ENCODE measurements at regions not wholly inside any gene's neighbourhood (a gene's known extent, or its start where the extent isn't known, plus 50 kb on each side); places are given as distances from the start of the nearest gene placed in this dataset.

DNA sequence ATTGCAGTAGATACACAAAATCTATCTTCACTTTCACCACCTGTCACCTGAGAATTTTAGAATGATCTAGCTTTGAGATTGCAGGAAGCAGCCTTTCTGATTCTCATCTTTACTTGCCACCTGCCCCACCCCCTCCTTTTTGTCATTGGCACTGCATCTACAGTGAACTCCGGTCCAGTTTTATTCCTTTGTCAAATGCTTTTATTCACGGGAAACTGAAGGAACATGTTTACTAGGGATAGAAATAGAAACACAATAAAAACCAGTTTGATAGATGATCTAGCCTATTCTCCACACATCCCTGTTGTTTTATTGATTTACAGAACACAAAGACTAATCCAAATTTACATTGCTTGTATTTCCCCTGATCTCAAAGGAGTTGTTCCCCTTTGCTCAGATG lies 471.7 kb upstream of the STXBP6 start:
- DNase-seq (ENCODE audit: extremely low read depth, insufficient read length), result no peak
- TF ChIP-seq, protein P1, sequence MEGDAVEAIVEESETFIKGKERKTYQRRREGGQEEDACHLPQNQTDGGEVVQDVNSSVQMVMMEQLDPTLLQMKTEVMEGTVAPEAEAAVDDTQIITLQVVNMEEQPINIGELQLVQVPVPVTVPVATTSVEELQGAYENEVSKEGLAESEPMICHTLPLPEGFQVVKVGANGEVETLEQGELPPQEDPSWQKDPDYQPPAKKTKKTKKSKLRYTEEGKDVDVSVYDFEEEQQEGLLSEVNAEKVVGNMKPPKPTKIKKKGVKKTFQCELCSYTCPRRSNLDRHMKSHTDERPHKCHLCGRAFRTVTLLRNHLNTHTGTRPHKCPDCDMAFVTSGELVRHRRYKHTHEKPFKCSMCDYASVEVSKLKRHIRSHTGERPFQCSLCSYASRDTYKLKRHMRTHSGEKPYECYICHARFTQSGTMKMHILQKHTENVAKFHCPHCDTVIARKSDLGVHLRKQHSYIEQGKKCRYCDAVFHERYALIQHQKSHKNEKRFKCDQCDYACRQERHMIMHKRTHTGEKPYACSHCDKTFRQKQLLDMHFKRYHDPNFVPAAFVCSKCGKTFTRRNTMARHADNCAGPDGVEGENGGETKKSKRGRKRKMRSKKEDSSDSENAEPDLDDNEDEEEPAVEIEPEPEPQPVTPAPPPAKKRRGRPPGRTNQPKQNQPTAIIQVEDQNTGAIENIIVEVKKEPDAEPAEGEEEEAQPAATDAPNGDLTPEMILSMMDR (IDR thresholded peaks at IDR 0.05; ENCODE audit: insufficient read depth, low read length, poor library complexity, severe bottlenecking), result no peak

DNA sequence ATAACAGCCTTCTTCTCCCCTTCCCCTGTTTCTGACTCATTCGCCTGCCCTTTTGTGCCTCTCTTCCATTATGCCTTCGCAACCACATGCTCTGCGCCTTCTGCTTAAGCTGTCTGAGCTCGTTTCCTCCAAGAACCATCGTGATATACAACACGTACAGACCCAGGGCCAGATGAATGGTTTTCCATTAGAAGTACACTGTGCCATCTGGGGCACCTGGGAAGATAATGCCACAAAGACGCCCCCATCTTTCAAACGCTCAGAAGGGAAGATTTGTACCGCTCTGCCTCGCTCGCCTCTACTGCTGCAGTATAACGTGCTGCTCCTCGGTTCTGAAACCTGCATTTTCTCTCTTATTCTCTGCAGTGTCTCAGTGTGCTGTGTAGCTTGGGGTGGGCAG lies 470.9 kb upstream of the STXBP6 start:
- Histone ChIP-seq H3K36me3 (ENCODE audit: control insufficient read depth, insufficient read depth, low read length) (no peaks in the 10 kb centered on the region), H3K4me3 (replicated peaks; ENCODE audit: low read depth, low read length) (no peak overlapping the region), H3K27me3 (replicated peaks; ENCODE audit: control insufficient read depth, insufficient read depth, low read length) (no peaks in the 10 kb centered on the region)
- no peak for DNase-seq (ENCODE audit: extremely low read depth, insufficient read length)
- TF ChIP-seq, protein P1 (IDR thresholded peaks at IDR 0.05; ENCODE audit: insufficient read depth, low read length, poor library complexity, severe bottlenecking), result no peak

More for the DNA sequence above, 471.7 kb upstream of the STXBP6 start:
- Histone ChIP-seq H3K27me3 (replicated peaks; ENCODE audit: control insufficient read depth, insufficient read depth, low read length) (no peaks in the 10 kb centered on the region), H3K36me3 (ENCODE audit: control insufficient read depth, insufficient read depth, low read length) (no peaks in the 10 kb centered on the region), H3K4me3 (replicated peaks; ENCODE audit: low read depth, low read length) (no peak overlapping the region)

DNA sequence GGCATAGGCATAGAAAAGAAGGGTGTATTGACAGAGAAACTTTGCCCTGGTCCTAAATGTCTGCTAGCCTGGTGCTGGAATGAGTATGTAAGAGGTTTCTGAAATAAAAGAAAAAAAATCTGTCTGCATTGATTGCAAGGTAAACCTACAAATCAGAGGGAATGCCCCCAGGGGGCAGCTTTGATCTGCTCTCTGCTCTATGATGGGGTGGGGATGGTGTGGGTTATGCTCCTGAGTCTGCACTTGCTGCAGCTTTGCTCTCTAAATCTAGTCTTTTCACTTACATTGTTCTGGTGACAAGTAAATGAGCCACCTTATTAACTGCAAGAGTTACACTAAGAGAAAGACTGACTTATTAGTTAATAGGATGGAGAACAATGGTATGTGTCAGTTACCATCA lies 468.4 kb upstream of the STXBP6 start:
- TF ChIP-seq, protein P1 (IDR thresholded peaks at IDR 0.05; ENCODE audit: insufficient read depth, low read length, poor library complexity, severe bottlenecking), result no peak
- Histone ChIP-seq H3K36me3 (ENCODE audit: control insufficient read depth, insufficient read depth, low read length) (no peaks in the 10 kb centered on the region), H3K27me3 (replicated peaks; ENCODE audit: control insufficient read depth, insufficient read depth, low read length) (no peaks in the 10 kb centered on the region), H3K4me3 (replicated peaks; ENCODE audit: low read depth, low read length) (no peak overlapping the region)
- DNase-seq (ENCODE audit: extremely low read depth, insufficient read length), result no peak

DNA sequence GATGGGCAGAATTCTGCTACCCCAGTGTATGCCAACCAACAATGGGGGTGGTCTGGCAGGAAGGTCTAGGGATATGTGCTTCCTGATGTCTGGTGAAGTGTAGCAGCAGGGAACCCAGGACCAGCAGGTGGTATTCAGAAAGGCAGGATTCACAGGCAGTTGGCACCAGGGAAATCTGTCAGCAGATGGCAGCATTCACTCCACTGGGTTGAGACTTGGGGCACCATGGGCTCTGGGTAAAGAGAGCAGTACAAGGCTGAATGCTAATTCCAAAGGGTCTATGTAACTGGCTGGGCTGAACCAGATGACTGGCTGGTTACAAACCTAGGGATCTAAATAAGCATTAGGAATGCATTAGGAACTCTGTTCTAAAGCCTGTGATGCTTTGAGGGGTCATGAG lies 466.9 kb upstream of the STXBP6 start:
- H3K36me3 ChIP-seq (ENCODE audit: control insufficient read depth, insufficient read depth, low read length), result no peaks in the 10 kb centered on the region

DNA sequence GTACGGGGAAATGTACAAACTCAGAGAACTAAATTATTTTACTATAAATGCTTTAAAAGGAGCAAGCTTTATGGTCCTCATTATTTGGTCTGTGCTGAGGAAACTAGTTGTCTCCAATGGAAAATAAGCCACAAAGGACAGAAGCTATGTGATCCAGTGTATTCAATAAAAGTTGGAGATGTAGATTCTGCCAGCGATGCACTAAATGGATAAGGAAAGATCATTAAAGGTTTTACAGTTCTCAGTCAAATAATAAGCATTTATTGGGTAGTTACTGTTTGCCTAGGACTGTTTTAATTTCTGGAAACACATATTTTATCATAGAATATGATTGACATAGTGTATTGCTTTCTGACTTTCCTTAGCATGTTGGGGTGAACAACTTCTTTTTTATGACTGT lies 458.9 kb upstream of the STXBP6 start:
- no peaks in the 10 kb centered on the region for H3K36me3 ChIP-seq (ENCODE audit: control insufficient read depth, insufficient read depth, low read length)
- DNase-seq (ENCODE audit: extremely low read depth, insufficient read length), result no peak
- no peak overlapping the region for H3K4me3 ChIP-seq (replicated peaks; ENCODE audit: low read depth, low read length)
- TF ChIP-seq, protein P1 (IDR thresholded peaks at IDR 0.05; ENCODE audit: insufficient read depth, low read length, poor library complexity, severe bottlenecking), result no peak
- no peaks in the 10 kb centered on the region for H3K27me3 ChIP-seq (replicated peaks; ENCODE audit: control insufficient read depth, insufficient read depth, low read length)

More for the DNA sequence above, 466.9 kb upstream of the STXBP6 start:
- DNase-seq (ENCODE audit: extremely low read depth, insufficient read length), result no peak
- no peak overlapping the region for H3K4me3 ChIP-seq (replicated peaks; ENCODE audit: low read depth, low read length)
- TF ChIP-seq, protein P1 (IDR thresholded peaks at IDR 0.05; ENCODE audit: insufficient read depth, low read length, poor library complexity, severe bottlenecking), result no peak
- H3K27me3 ChIP-seq (replicated peaks; ENCODE audit: control insufficient read depth, insufficient read depth, low read length), result no peaks in the 10 kb centered on the region

DNA sequence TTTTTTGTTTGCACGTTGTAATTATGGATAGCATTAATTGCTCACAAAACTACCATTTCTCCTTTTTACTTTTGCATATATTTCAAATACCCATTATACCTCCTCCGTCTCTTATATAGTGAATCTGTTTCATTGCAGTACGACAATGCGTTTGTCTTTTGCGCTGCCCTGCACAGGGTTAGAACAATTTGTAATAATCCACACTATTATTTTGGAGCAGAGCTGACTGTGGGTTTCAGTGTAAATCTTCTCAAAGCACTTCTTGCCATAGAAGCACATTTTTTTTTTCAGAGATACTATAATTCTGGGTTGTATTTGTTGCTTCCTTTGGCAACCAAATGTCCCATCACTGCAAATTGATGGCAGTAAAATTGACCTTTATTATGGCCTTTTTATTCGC lies 451.8 kb upstream of the STXBP6 start:
- H3K27me3 ChIP-seq (replicated peaks; ENCODE audit: control insufficient read depth, insufficient read depth, low read length), result no peaks in the 10 kb centered on the region

More for the DNA sequence above, 451.8 kb upstream of the STXBP6 start:
- no peak for DNase-seq (ENCODE audit: extremely low read depth, insufficient read length)
- TF ChIP-seq, protein P1 (IDR thresholded peaks at IDR 0.05; ENCODE audit: insufficient read depth, low read length, poor library complexity, severe bottlenecking), result no peak
- Histone ChIP-seq H3K36me3 (ENCODE audit: control insufficient read depth, insufficient read depth, low read length) (no peaks in the 10 kb centered on the region), H3K4me3 (replicated peaks; ENCODE audit: low read depth, low read length) (no peak overlapping the region)

Data from GM06990 (cell line).